GM23338 (cell line): ENCODE measurements at regions not wholly inside any gene's neighbourhood (a gene's known extent, or its start where the extent isn't known, plus 50 kb on each side); places are given as distances from the start of the nearest gene placed in this dataset.

Experiments
- ATAC-seq: fragments of 200-7000 bp; cut with Tn5 transposase; 3 replicates; pipeline ENCODE4 v1.9.1; 2020
- DNase-seq: peaks from one replicate; pipeline ENCODE4 v3.0.0-alpha.2; 2015; ENCODE audit warnings: low spot score
- H2AFZ ChIP-seq: fragments of 200-600 bp; sonication (generic); 2 replicates; pipeline ENCODE4 v1.8.0; 2016; ENCODE audit warnings: antibody characterized with exemption, mild to moderate bottlenecking, moderate library complexity
- H3F3A ChIP-seq: fragments of 200-600 bp; sonication (generic); replicated peaks from 2 replicates; pipeline ENCODE4 v1.8.0; 2017; ENCODE audit warnings: antibody characterized with exemption, mixed run types, low read depth
- H3K27ac ChIP-seq: fragments of 200-600 bp; sonication (generic); 2 replicates; pipeline ENCODE4 v1.6.1; 2016; ENCODE audit warnings: low read depth
- H3K27me3 ChIP-seq: fragments of 200-600 bp; sonication (generic); 2 replicates; pipeline ENCODE4 v1.8.0; 2016; ENCODE audit warnings: mild to moderate bottlenecking, mixed run types, moderate library complexity; ENCODE audit not compliant: insufficient read depth
- H3K36me3 ChIP-seq: fragments of 200-600 bp; sonication (generic); 2 replicates; pipeline ENCODE4 v1.8.0; 2016; ENCODE audit warnings: mild to moderate bottlenecking; ENCODE audit not compliant: insufficient read depth
- H3K4me1 ChIP-seq: fragments of 200-600 bp; sonication (generic); 2 replicates; pipeline ENCODE4 v1.8.0; 2016; ENCODE audit warnings: mild to moderate bottlenecking, moderate library complexity; ENCODE audit not compliant: insufficient read depth
- H3K4me2 ChIP-seq: fragments of 200-600 bp; sonication (generic); 2 replicates; pipeline ENCODE4 v1.7.1; 2017; ENCODE audit warnings: mixed run types
- H3K4me3 ChIP-seq: fragments of 200-600 bp; sonication (generic); 2 replicates; pipeline ENCODE4 v1.6.1; 2016; ENCODE audit warnings: mixed run types
- H3K79me2 ChIP-seq: fragments of 200-600 bp; sonication (generic); replicated peaks from 2 replicates; pipeline ENCODE4 v1.8.0; 2017; ENCODE audit warnings: mild to moderate bottlenecking; ENCODE audit not compliant: insufficient read depth
- H3K9me2 ChIP-seq: fragments of 200-600 bp; sonication (generic); 2 replicates; pipeline ENCODE4 v1.8.0; 2017; ENCODE audit not compliant: insufficient read depth
- H4K20me1 ChIP-seq: fragments of 200-600 bp; sonication (generic); replicated peaks from 2 replicates; pipeline ENCODE4 v1.8.0; 2017; ENCODE audit warnings: mild to moderate bottlenecking; ENCODE audit not compliant: insufficient read depth
- H3K27ac Mint-ChIP-seq: 2 replicates; pipeline ENCODE4 v1.8.0; 2020; ENCODE audit warnings: inconsistent platforms, mild to moderate bottlenecking, moderate library complexity, mixed read lengths
- H3K27me3 Mint-ChIP-seq: 3 replicates; pipeline ENCODE4 v1.8.0; 2022; ENCODE audit warnings: low read depth, mild to moderate bottlenecking, moderate library complexity, mixed read lengths, inconsistent platforms; ENCODE audit not compliant: insufficient read depth, poor library complexity
- H3K36me3 Mint-ChIP-seq: 3 replicates; pipeline ENCODE4 v1.8.0; 2021; ENCODE audit warnings: low read depth, mild to moderate bottlenecking, inconsistent platforms, moderate library complexity, mixed read lengths
- H3K4me1 Mint-ChIP-seq: 3 replicates; pipeline ENCODE4 v1.8.0; 2020; ENCODE audit warnings: mild to moderate bottlenecking, inconsistent platforms, mixed read lengths
- H3K4me3 Mint-ChIP-seq: 3 replicates; pipeline ENCODE4 v1.8.0; 2021; ENCODE audit warnings: moderate library complexity, mild to moderate bottlenecking, inconsistent platforms, mixed read lengths
- H3K9me3 Mint-ChIP-seq: 3 replicates; pipeline ENCODE4 v1.8.0; 2020; ENCODE audit warnings: moderate library complexity, mild to moderate bottlenecking, inconsistent platforms, mixed read lengths
- CREB1 ChIP-seq: fragments of 250-450 bp; sonication (Bioruptor Pico); IDR thresholded peaks from 2 replicates; pipeline ENCODE4 v1.5.0; 2020; ENCODE audit warnings: low read depth, mild to moderate bottlenecking, moderate library complexity
- EZH2 ChIP-seq: fragments of 200-600 bp; sonication (generic); IDR thresholded peaks from one replicate; pipeline ENCODE4 v1.8.0; 2017; ENCODE audit warnings: antibody characterized with exemption, mild to moderate bottlenecking, low read depth; ENCODE audit not compliant: unreplicated experiment
- EZH2phosphoT487 ChIP-seq: fragments of 200-600 bp; sonication (generic); IDR thresholded peaks from one replicate; pipeline ENCODE4 v1.8.1; 2018; ENCODE audit warnings: antibody characterized with exemption; ENCODE audit not compliant: unreplicated experiment
- JUNB ChIP-seq: IDR thresholded peaks from one replicate; pipeline ENCODE4 v1.6.1; 2016; ENCODE audit warnings: antibody characterized with exemption; ENCODE audit not compliant: unreplicated experiment
- POLR2AphosphoS5 ChIP-seq: IDR thresholded peaks from 2 replicates; pipeline ENCODE4 v1.6.1; 2016; ENCODE audit warnings: antibody characterized with exemption, low read depth
- STAT1 ChIP-seq: IDR thresholded peaks from one replicate; pipeline ENCODE4 v1.6.1; 2016; ENCODE audit warnings: antibody characterized with exemption; ENCODE audit not compliant: unreplicated experiment
- ZNF114 ChIP-seq: fragments of 250-450 bp; sonication (Bioruptor Pico); IDR thresholded peaks from 2 replicates; pipeline ENCODE4 v1.5.0; 2020; ENCODE audit warnings: mild to moderate bottlenecking, moderate library complexity
- ZNF331 ChIP-seq: fragments of 250-450 bp; sonication (Bioruptor Pico); IDR thresholded peaks from 2 replicates; pipeline ENCODE4 v1.5.0; 2020; ENCODE audit warnings: low read depth, mild to moderate bottlenecking, moderate library complexity
- TF ChIP-seq, protein P1 (sequence below): fragments of 250-450 bp; sonication (Bioruptor Pico); IDR thresholded peaks from 2 replicates; pipeline ENCODE4 v1.5.0; 2020; ENCODE audit warnings: mild to moderate bottlenecking, moderate library complexity
- TF ChIP-seq, protein P2 (sequence below): IDR thresholded peaks from 2 replicates; pipeline ENCODE4 v1.6.1; 2016; ENCODE audit warnings: antibody characterized with exemption
- TF ChIP-seq, protein P3 (sequence below): IDR thresholded peaks from one replicate; pipeline ENCODE4 v1.6.1; 2018; ENCODE audit warnings: antibody characterized with exemption; ENCODE audit not compliant: unreplicated experiment
- TF ChIP-seq, protein P4 (sequence below), 2 experiments: fragments of 200-600 bp in 1 of 2; sonication (generic) in 1 of 2; conservative IDR thresholded peaks; 2 replicates each; pipeline versions ENCODE4 v1.5.1 to v1.6.1; 2016 to 2017; ENCODE audit warnings: antibody characterized with exemption in 2 of 2, low read depth in 2 of 2, mild to moderate bottlenecking in 2 of 2, moderate library complexity in 1 of 2

DNA sequence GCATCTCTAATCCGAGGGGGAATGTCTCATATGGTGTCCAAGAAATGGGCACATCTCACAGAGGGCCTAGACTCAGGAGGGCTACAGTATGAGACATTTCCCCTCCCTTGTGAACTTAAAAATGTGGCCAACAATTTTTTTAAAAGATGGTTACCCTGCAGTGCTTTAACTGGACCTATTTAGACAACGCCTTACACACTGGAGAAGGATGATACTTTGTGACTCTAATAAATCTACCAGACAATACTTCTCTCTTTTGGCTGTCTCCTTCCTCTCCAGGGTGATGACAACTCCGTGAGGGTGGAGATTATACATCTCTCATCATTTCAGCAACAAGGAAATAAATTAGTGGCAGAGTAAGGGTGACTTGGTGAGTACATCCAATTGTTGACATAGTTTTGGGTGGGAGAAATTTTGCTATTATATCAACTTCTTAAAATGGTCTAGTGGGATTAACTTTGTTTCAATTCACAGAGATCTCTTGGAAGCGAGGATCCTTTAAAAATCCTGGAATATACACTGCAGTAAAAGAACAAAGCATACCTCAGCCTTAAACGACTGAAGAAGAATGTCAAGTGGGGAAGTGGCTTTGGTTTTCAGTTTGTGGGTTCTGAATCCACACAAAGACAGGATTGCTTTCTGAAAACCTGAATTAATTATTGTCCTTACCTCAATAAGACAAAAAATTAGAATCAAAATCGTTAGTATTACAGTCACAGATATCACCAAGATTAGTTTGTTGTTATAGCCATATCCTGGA, 89.8 kb downstream of the KPNA2 start (continued):
- TF ChIP-seq, protein P1, sequence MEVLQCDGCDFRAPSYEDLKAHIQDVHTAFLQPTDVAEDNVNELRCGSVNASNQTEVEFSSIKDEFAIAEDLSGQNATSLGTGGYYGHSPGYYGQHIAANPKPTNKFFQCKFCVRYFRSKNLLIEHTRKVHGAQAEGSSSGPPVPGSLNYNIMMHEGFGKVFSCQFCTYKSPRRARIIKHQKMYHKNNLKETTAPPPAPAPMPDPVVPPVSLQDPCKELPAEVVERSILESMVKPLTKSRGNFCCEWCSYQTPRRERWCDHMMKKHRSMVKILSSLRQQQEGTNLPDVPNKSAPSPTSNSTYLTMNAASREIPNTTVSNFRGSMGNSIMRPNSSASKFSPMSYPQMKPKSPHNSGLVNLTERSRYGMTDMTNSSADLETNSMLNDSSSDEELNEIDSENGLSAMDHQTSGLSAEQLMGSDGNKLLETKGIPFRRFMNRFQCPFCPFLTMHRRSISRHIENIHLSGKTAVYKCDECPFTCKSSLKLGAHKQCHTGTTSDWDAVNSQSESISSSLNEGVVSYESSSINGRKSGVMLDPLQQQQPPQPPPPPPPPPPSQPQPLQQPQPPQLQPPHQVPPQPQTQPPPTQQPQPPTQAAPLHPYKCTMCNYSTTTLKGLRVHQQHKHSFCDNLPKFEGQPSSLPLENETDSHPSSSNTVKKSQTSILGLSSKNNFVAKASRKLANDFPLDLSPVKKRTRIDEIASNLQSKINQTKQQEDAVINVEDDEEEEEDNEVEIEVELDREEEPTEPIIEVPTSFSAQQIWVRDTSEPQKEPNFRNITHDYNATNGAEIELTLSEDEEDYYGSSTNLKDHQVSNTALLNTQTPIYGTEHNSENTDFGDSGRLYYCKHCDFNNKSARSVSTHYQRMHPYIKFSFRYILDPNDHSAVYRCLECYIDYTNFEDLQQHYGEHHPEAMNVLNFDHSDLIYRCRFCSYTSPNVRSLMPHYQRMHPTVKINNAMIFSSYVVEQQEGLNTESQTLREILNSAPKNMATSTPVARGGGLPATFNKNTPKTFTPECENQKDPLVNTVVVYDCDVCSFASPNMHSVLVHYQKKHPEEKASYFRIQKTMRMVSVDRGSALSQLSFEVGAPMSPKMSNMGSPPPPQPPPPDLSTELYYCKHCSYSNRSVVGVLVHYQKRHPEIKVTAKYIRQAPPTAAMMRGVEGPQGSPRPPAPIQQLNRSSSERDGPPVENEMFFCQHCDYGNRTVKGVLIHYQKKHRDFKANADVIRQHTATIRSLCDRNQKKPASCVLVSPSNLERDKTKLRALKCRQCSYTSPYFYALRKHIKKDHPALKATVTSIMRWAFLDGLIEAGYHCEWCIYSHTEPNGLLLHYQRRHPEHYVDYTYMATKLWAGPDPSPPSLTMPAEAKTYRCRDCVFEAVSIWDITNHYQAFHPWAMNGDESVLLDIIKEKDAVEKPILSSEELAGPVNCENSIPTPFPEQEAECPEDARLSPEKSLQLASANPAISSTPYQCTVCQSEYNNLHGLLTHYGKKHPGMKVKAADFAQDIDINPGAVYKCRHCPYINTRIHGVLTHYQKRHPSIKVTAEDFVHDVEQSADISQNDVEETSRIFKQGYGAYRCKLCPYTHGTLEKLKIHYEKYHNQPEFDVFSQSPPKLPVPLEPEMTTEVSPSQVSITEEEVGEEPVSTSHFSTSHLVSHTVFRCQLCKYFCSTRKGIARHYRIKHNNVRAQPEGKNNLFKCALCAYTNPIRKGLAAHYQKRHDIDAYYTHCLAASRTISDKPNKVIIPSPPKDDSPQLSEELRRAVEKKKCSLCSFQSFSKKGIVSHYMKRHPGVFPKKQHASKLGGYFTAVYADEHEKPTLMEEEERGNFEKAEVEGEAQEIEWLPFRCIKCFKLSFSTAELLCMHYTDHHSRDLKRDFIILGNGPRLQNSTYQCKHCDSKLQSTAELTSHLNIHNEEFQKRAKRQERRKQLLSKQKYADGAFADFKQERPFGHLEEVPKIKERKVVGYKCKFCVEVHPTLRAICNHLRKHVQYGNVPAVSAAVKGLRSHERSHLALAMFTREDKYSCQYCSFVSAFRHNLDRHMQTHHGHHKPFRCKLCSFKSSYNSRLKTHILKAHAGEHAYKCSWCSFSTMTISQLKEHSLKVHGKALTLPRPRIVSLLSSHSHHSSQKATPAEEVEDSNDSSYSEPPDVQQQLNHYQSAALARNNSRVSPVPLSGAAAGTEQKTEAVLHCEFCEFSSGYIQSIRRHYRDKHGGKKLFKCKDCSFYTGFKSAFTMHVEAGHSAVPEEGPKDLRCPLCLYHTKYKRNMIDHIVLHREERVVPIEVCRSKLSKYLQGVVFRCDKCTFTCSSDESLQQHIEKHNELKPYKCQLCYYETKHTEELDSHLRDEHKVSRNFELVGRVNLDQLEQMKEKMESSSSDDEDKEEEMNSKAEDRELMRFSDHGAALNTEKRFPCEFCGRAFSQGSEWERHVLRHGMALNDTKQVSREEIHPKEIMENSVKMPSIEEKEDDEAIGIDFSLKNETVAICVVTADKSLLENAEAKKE, result no peak
- TF ChIP-seq STAT1 (no peak), EZH2 (no peak), ZNF331 (no peak), ZNF114 (CRISPR knock-in tag) (no peak), JUNB (no peak)

DNA sequence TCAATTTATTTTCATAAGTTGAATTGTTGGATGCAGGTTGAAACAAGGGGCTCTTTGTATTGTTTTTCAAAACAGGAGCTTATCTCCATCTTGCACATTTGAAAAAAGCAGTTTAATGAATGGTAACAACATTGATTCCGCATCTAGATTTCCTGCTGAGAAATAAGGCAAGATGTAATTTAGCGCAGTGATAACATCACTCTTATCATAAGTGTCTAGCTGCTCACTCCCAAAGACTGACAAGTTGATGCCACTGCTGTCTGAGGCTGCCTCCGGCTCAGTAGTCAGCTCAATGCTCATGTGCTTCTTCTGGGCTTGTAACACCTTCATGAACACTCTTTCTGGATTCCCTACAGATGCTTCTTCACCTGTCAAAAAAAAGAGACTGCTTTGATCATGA, 92.4 kb downstream of the KPNA2 start:
- H3K4me3 ChIP-seq, result no peak overlapping the region
- no peaks in the 10 kb centered on the region for H3K9me2 ChIP-seq
- H3K36me3 ChIP-seq, result no peaks in the 10 kb centered on the region
- Mint-ChIP-seq H3K9me3 (no peaks in the 10 kb centered on the region), H3K4me1 (peaks cover 16% of the 10 kb centered on the region), H3K4me3 (no peak overlapping the region), H3K27ac (no peak overlapping the region), H3K27me3 (peaks cover 3% of the 10 kb centered on the region), H3K36me3 (no peaks in the 10 kb centered on the region)
- peaks cover 17% of the 10 kb centered on the region for H3K4me1 ChIP-seq
- H3K27ac ChIP-seq, result no peak overlapping the region
- H3K4me2 ChIP-seq, result no peak overlapping the region
- no peak for ATAC-seq
- no peaks in the 10 kb centered on the region for H3K79me2 ChIP-seq
- no peaks in the 10 kb centered on the region for H3K27me3 ChIP-seq
- H2AFZ ChIP-seq, result no peak overlapping the region
- H4K20me1 ChIP-seq, result no peaks in the 10 kb centered on the region
- no peak for DNase-seq
- no peaks in the 10 kb centered on the region for H3F3A ChIP-seq
- TF ChIP-seq JUNB, result no peak
- TF ChIP-seq, protein P2, sequence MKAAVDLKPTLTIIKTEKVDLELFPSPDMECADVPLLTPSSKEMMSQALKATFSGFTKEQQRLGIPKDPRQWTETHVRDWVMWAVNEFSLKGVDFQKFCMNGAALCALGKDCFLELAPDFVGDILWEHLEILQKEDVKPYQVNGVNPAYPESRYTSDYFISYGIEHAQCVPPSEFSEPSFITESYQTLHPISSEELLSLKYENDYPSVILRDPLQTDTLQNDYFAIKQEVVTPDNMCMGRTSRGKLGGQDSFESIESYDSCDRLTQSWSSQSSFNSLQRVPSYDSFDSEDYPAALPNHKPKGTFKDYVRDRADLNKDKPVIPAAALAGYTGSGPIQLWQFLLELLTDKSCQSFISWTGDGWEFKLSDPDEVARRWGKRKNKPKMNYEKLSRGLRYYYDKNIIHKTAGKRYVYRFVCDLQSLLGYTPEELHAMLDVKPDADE, result no peak
- TF ChIP-seq POLR2AphosphoS5, result no peak
- TF ChIP-seq, protein P3, sequence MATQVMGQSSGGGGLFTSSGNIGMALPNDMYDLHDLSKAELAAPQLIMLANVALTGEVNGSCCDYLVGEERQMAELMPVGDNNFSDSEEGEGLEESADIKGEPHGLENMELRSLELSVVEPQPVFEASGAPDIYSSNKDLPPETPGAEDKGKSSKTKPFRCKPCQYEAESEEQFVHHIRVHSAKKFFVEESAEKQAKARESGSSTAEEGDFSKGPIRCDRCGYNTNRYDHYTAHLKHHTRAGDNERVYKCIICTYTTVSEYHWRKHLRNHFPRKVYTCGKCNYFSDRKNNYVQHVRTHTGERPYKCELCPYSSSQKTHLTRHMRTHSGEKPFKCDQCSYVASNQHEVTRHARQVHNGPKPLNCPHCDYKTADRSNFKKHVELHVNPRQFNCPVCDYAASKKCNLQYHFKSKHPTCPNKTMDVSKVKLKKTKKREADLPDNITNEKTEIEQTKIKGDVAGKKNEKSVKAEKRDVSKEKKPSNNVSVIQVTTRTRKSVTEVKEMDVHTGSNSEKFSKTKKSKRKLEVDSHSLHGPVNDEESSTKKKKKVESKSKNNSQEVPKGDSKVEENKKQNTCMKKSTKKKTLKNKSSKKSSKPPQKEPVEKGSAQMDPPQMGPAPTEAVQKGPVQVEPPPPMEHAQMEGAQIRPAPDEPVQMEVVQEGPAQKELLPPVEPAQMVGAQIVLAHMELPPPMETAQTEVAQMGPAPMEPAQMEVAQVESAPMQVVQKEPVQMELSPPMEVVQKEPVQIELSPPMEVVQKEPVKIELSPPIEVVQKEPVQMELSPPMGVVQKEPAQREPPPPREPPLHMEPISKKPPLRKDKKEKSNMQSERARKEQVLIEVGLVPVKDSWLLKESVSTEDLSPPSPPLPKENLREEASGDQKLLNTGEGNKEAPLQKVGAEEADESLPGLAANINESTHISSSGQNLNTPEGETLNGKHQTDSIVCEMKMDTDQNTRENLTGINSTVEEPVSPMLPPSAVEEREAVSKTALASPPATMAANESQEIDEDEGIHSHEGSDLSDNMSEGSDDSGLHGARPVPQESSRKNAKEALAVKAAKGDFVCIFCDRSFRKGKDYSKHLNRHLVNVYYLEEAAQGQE, result no peak
- TF ChIP-seq, protein P4, sequence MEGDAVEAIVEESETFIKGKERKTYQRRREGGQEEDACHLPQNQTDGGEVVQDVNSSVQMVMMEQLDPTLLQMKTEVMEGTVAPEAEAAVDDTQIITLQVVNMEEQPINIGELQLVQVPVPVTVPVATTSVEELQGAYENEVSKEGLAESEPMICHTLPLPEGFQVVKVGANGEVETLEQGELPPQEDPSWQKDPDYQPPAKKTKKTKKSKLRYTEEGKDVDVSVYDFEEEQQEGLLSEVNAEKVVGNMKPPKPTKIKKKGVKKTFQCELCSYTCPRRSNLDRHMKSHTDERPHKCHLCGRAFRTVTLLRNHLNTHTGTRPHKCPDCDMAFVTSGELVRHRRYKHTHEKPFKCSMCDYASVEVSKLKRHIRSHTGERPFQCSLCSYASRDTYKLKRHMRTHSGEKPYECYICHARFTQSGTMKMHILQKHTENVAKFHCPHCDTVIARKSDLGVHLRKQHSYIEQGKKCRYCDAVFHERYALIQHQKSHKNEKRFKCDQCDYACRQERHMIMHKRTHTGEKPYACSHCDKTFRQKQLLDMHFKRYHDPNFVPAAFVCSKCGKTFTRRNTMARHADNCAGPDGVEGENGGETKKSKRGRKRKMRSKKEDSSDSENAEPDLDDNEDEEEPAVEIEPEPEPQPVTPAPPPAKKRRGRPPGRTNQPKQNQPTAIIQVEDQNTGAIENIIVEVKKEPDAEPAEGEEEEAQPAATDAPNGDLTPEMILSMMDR (conservative IDR thresholded peaks at IDR 0.05; ENCODE audit: low read depth in 2 of 2), result no peak
- TF ChIP-seq EZH2phosphoT487, result no peak
- TF ChIP-seq CREB1, result no peak
